Body of pancreas (tissue), 4 donors: ENCODE measurements at regions not wholly inside any gene's neighbourhood (a gene's known extent, or its start where the extent isn't known, plus 50 kb on each side); places are given as distances from the start of the nearest gene placed in this dataset.

Source experiments
- POLR2A ChIP-seq, 3 donors: fragments of 450-650 bp; IDR thresholded peaks; one replicate each; pipeline ENCODE4 v1.6.1; 2016; ENCODE audit warnings: antibody characterized with exemption in 3 of 3, mild to moderate bottlenecking in 2 of 3
- TF ChIP-seq, protein P1 (sequence below), 7 experiments: fragments of 450-650 bp in 4 of 7; fragments of 200-600 bp in 3 of 7; sonication (generic) in 3 of 7; IDR thresholded peaks; one replicate each; pipeline ENCODE4 v1.5.1; 2016 to 2019; ENCODE audit warnings: antibody characterized with exemption in 7 of 7

GRCh38 chr10:2207246-2207922 is 470.1 kb upstream of the ADARB2 start:
- TF ChIP-seq, protein P1, sequence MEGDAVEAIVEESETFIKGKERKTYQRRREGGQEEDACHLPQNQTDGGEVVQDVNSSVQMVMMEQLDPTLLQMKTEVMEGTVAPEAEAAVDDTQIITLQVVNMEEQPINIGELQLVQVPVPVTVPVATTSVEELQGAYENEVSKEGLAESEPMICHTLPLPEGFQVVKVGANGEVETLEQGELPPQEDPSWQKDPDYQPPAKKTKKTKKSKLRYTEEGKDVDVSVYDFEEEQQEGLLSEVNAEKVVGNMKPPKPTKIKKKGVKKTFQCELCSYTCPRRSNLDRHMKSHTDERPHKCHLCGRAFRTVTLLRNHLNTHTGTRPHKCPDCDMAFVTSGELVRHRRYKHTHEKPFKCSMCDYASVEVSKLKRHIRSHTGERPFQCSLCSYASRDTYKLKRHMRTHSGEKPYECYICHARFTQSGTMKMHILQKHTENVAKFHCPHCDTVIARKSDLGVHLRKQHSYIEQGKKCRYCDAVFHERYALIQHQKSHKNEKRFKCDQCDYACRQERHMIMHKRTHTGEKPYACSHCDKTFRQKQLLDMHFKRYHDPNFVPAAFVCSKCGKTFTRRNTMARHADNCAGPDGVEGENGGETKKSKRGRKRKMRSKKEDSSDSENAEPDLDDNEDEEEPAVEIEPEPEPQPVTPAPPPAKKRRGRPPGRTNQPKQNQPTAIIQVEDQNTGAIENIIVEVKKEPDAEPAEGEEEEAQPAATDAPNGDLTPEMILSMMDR (IDR thresholded peaks at IDR 0.05): no peak
- TF ChIP-seq POLR2A (IDR thresholded peaks at IDR 0.05): no peak
